SK-N-SH (cell line): ENCODE measurements at regions not wholly inside any gene's neighbourhood (a gene's known extent, or its start where the extent isn't known, plus 50 kb on each side); places are given as distances from the start of the nearest gene placed in this dataset.

Source experiments
- CTCF ChIA-PET: fragments of 300-600, 350-600 bp; formaldehyde crosslinking; extraction: SDS; loops from one replicate; lab custom pipeline; 2021; lab: Yijun Ruan, JAX
- POLR2A ChIA-PET: fragments of 350-600 bp; sonication (Branson Sonifier 250); formaldehyde crosslinking; extraction: SDS; loops from one replicate; lab custom pipeline; 2020; ENCODE audit warnings: antibody characterized with exemption, inconsistent platforms; lab: Yijun Ruan, JAX
- DNase-seq: peaks from one replicate; pipeline ENCODE4 v3.0.0; 2012
- H2AFZ ChIP-seq: fragments of 200-600 bp; sonication (generic); 2 replicates; pipeline ENCODE4 v1.8.1; 2016; ENCODE audit warnings: antibody characterized with exemption, mild to moderate bottlenecking, low read depth
- H3F3A ChIP-seq: fragments of 200-600 bp; sonication (generic); replicated peaks from 2 replicates; pipeline ENCODE3; 2016; ENCODE audit warnings: antibody characterized with exemption, mild to moderate bottlenecking; ENCODE audit not compliant: insufficient read depth
- H3K27ac ChIP-seq, 2 experiments: fragments of 200-500 bp in 1 of 2; fragments of 200-600 bp in 1 of 2; sonication (Bioruptor generic) in 1 of 2; sonication (generic), shearing (Covaris generic) in 1 of 2; 2 replicates each; pipeline versions ENCODE4 v1.5.1 to v1.6.1; 2014 to 2016; ENCODE audit warnings: low read depth in 2 of 2, inconsistent platforms in 1 of 2, low read length in 1 of 2, mild to moderate bottlenecking in 1 of 2, mixed read lengths in 1 of 2
- H3K27me3 ChIP-seq: fragments of 200-600 bp; sonication (generic), shearing (Covaris generic); 2 replicates; pipeline ENCODE4 v1.6.1; 2016; ENCODE audit warnings: mixed run types; ENCODE audit not compliant: insufficient read depth
- H3K36me3 ChIP-seq, 2 experiments: fragments of 200-500 bp in 1 of 2; fragments of 200-600 bp in 1 of 2; sonication (Bioruptor generic) in 1 of 2; sonication (generic) in 1 of 2; replicated peaks in 1 of 2; 2 replicates each; pipeline versions ENCODE3 to v1.5.1; 2014 to 2016; ENCODE audit warnings: low read length in 1 of 2, mild to moderate bottlenecking in 1 of 2; ENCODE audit not compliant: insufficient read depth in 2 of 2, control insufficient read depth in 1 of 2
- H3K4me1 ChIP-seq, 2 experiments: fragments of 200-500 bp in 1 of 2; fragments of 200-600 bp in 1 of 2; sonication (Bioruptor generic) in 1 of 2; sonication (generic), shearing (Covaris generic) in 1 of 2; 2 replicates each; pipeline versions ENCODE4 v1.5.1 to v1.6.1; 2014 to 2016; ENCODE audit warnings: low read depth in 1 of 2, low read length in 1 of 2, mixed run types in 1 of 2; ENCODE audit not compliant: insufficient read depth in 2 of 2, control insufficient read depth in 1 of 2
- H3K4me2 ChIP-seq: fragments of 200-600 bp; sonication (generic), shearing (Covaris generic); 2 replicates; pipeline ENCODE4 v1.6.1; 2017; ENCODE audit warnings: mixed run types
- H3K4me3 ChIP-seq, 2 experiments: fragments of 200-500 bp in 1 of 2; fragments of 200-600 bp in 1 of 2; sonication (Bioruptor generic) in 1 of 2; sonication (generic), shearing (Covaris generic) in 1 of 2; 2 replicates each; pipeline versions ENCODE4 v1.5.1 to v1.8.1; 2014 to 2016; ENCODE audit warnings: low read depth in 2 of 2, inconsistent platforms in 1 of 2, low read length in 1 of 2, mild to moderate bottlenecking in 1 of 2, mixed read lengths in 1 of 2, moderate library complexity in 1 of 2
- H3K79me2 ChIP-seq: fragments of 200-600 bp; sonication (generic); 2 replicates; pipeline ENCODE4 v1.8.1; 2017; ENCODE audit warnings: mild to moderate bottlenecking; ENCODE audit not compliant: insufficient read depth
- H3K9ac ChIP-seq: fragments of 200-600 bp; sonication (generic); 2 replicates; pipeline ENCODE4 v1.6.1; 2017; ENCODE audit warnings: mixed run types
- H3K9me2 ChIP-seq: fragments of 200-600 bp; sonication (generic); 2 replicates; pipeline ENCODE4 v1.6.1; 2017; ENCODE audit warnings: mixed run types
- H3K9me3 ChIP-seq: fragments of 200-600 bp; sonication (generic); 2 replicates; pipeline ENCODE4 v1.6.1; 2017; ENCODE audit warnings: mixed run types, mild to moderate bottlenecking, moderate library complexity
- H4K20me1 ChIP-seq: fragments of 200-600 bp; sonication (generic); 2 replicates; pipeline ENCODE4 v1.6.1; 2017; ENCODE audit warnings: mild to moderate bottlenecking, mixed run types; ENCODE audit not compliant: insufficient read depth
- CTCF ChIP-seq: fragments of 200-600 bp; sonication (generic); IDR thresholded peaks from 2 replicates; pipeline ENCODE4 v1.6.1; 2017; ENCODE audit warnings: antibody characterized with exemption, mild to moderate bottlenecking, moderate library complexity
- EP300 ChIP-seq, 2 experiments: IDR thresholded peaks; 2 replicates each; pipeline versions ENCODE4 v1.4.0 to v1.6.1; 2012; ENCODE audit warnings: borderline replicate concordance in 1 of 2, low read depth in 1 of 2, low read length in 1 of 2
- EZH2phosphoT487 ChIP-seq: fragments of 200-600 bp; sonication (generic); IDR thresholded peaks from 2 replicates; pipeline ENCODE4 v1.6.1; 2017; ENCODE audit warnings: low read depth, mixed run types, mild to moderate bottlenecking, antibody characterized with exemption, moderate library complexity, borderline replicate concordance
- FOXM1 ChIP-seq: IDR thresholded peaks from 2 replicates; pipeline ENCODE4 v1.4.0; 2012; ENCODE audit warnings: low read depth, mild to moderate bottlenecking
- IRF3 ChIP-seq: fragments of 150-350 bp; IDR thresholded peaks from 2 replicates; pipeline ENCODE4 v1.6.1; 2016; ENCODE audit warnings: mild to moderate bottlenecking, low read depth, low read length
- MEF2A ChIP-seq: IDR thresholded peaks from 2 replicates; pipeline ENCODE4 v1.4.0; 2012; ENCODE audit warnings: low read depth, borderline replicate concordance
- MXI1 ChIP-seq: IDR thresholded peaks from 2 replicates; pipeline ENCODE4 v1.6.1; 2012; ENCODE audit warnings: mild to moderate bottlenecking, low read depth, low read length, improper control_type of control experiment
- NRF1 ChIP-seq: IDR thresholded peaks from 2 replicates; pipeline ENCODE4 v1.6.1; 2012; ENCODE audit warnings: low read depth, mild to moderate bottlenecking, low read length
- POLR2AphosphoS5 ChIP-seq: IDR thresholded peaks from 2 replicates; pipeline ENCODE4 v1.6.1; 2012; ENCODE audit warnings: low read depth, low read length
- RAD21 ChIP-seq: IDR thresholded peaks from 2 replicates; pipeline ENCODE4 v1.6.1; 2012; ENCODE audit warnings: mild to moderate bottlenecking, low read length
- RFX5 ChIP-seq: IDR thresholded peaks from 2 replicates; pipeline ENCODE4 v1.6.1; 2012; ENCODE audit warnings: mild to moderate bottlenecking, improper control_type of control experiment, low read length
- RXRA ChIP-seq: IDR thresholded peaks from 2 replicates; pipeline ENCODE4 v1.4.0; 2012; ENCODE audit warnings: low read depth, mild to moderate bottlenecking, borderline replicate concordance
- SMC3 ChIP-seq: IDR thresholded peaks from 2 replicates; pipeline ENCODE4 v1.6.1; 2012; ENCODE audit warnings: low read depth, low read length, improper control_type of control experiment
- TCF12 ChIP-seq: IDR thresholded peaks from 2 replicates; pipeline ENCODE4 v1.4.0; 2012
- USF2 ChIP-seq: fragments of 150-350 bp; IDR thresholded peaks from 2 replicates; pipeline ENCODE4 v1.6.1; 2017; ENCODE audit warnings: antibody characterized with exemption, low read length, low read depth, borderline replicate concordance
- WGBS: methylation state at CpG from one replicate; pipeline ENCODE4 v1.1.6; 2017; ENCODE audit warnings: low lambda C conversion rate; 5-methylcytosine and 5-hydroxymethylcytosine counted together
- TF ChIP-seq, protein P1 (sequence below): IDR thresholded peaks from 2 replicates; pipeline ENCODE4 v1.4.0; 2012; ENCODE audit warnings: low read depth
- TF ChIP-seq, protein P2 (sequence below): IDR thresholded peaks from 2 replicates; pipeline ENCODE4 v1.4.0; 2012; ENCODE audit warnings: low read depth, borderline replicate concordance

GRCh38 chr16:35686595-35686994, 2227.2 kb downstream of the TP53TG3F start:
- Histone ChIP-seq H3K27ac (no peak overlapping the region), H3K27me3 (no peaks in the 10 kb centered on the region), H3K4me3 (no peak overlapping the region), H3K4me2 (no peak overlapping the region), H3K36me3 (no peaks in the 10 kb centered on the region), H3K9ac (no peak overlapping the region), H2AFZ (no peak overlapping the region), H3K4me1 (no peaks in the 10 kb centered on the region), H3K9me2 (no peaks in the 10 kb centered on the region), H3K9me3 (no peaks in the 10 kb centered on the region), H3F3A (no peaks in the 10 kb centered on the region), H3K79me2 (no peaks in the 10 kb centered on the region), H4K20me1 (no peaks in the 10 kb centered on the region)
- CTCF ChIA-PET: no interaction called here
- POLR2A ChIA-PET: no interaction called here
- WGBS: 3% methylated on average over 3 of the region's 3 CpGs
- no peak for DNase-seq
- TF ChIP-seq EP300 (IDR thresholded peaks at IDR 0.05; ENCODE audit: borderline replicate concordance in 1 of 2, low read depth in 1 of 2, low read length in 1 of 2) (no peak), RXRA (no peak), FOXM1 (no peak), SMC3 (no peak), EZH2phosphoT487 (no peak), CTCF (no peak), MXI1 (no peak), NRF1 (no peak), USF2 (no peak), IRF3 (no peak), MEF2A (no peak), RFX5 (no peak), RAD21 (no peak), TCF12 (no peak), POLR2AphosphoS5 (no peak)
- TF ChIP-seq, protein P1, sequence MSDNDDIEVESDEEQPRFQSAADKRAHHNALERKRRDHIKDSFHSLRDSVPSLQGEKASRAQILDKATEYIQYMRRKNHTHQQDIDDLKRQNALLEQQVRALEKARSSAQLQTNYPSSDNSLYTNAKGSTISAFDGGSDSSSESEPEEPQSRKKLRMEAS: no peak
- TF ChIP-seq, protein P2, sequence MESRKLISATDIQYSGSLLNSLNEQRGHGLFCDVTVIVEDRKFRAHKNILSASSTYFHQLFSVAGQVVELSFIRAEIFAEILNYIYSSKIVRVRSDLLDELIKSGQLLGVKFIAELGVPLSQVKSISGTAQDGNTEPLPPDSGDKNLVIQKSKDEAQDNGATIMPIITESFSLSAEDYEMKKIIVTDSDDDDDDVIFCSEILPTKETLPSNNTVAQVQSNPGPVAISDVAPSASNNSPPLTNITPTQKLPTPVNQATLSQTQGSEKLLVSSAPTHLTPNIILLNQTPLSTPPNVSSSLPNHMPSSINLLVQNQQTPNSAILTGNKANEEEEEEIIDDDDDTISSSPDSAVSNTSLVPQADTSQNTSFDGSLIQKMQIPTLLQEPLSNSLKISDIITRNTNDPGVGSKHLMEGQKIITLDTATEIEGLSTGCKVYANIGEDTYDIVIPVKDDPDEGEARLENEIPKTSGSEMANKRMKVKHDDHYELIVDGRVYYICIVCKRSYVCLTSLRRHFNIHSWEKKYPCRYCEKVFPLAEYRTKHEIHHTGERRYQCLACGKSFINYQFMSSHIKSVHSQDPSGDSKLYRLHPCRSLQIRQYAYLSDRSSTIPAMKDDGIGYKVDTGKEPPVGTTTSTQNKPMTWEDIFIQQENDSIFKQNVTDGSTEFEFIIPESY: no peak
